ENCODE measurements at regions not wholly inside any gene's neighbourhood (a gene's known extent, or its start where the extent isn't known, plus 50 kb on each side); places are given as distances from the start of the nearest gene placed in this dataset.

DNA sequence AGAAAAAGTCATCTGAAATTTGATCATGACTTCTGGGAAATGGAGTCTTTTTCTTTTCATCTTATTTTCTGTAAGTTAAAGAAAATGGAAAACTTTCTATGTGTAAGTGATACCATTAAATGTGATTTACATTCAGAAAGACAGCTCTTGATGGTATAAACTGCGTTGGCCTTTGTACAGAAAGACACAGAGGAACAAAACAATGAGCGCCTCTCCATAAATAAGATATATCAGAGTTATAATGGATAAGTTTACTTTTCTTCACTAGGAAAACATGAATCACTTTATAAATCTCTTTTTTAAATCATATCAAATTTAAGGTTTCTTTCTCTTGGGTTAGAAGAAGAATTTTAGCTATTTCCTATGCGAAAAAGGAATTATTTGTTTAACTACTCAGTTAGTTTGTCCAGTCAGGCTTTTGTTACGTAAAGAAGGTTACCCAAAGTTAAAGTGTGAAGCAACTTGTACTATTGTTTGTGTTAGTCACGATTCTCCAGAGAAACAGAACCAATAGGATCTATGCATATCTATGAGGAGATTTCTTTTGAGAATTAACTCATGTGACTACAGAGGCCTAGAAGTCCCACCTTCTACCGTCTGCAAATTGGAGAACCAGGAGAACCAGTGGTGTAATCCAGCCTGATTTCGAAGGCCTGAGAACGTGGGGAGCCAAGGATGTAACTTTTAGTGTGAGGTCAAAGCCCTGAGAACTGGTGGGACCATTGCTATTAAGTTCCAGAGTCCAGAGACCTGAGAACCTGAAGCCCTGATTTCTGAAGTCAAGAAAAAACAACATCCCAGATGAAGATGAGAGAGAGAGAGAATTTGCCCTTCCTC is 295.4 kb upstream of the KCNJ16 start:
- no peak for TF ChIP-seq EP300 (IDR thresholded peaks at IDR 0.05)
- no peak for TF ChIP-seq POLR2A (IDR thresholded peaks at IDR 0.05)

Data from suprapubic skin (tissue), 2 donors.